NB4 (cell line): ENCODE measurements at regions not wholly inside any gene's neighbourhood (a gene's known extent, or its start where the extent isn't known, plus 50 kb on each side); places are given as distances from the start of the nearest gene placed in this dataset.

Experiments
- MYC ChIP-seq: IDR thresholded peaks from 2 replicates; pipeline ENCODE4 v1.6.1; 2011; ENCODE audit warnings: low read depth, low read length
- TF ChIP-seq, protein P1 (sequence below): IDR thresholded peaks from one replicate; pipeline ENCODE4 v1.5.1; 2012; ENCODE audit warnings: low read depth, low read length

DNA sequence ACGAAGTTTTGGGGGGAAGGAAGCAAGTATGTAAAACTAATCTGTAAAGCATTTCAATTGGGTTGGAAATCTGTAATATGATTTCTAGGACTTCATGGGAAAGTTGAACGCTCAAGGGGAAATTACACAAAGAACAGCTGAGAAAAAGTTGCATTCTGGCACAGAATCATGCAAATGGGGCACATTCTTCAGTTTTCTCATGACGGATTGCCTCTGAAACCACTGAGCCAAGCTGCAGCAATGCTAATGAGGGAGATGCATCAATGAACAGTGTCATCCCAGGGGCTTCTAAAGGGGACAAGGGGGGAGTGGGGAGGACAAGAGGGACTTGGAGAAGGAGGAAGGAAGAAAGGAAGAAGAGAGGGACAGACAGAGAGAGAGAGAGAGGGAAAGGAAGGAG lies 291.4 kb upstream of the ATP11B start:
- TF ChIP-seq, protein P1, sequence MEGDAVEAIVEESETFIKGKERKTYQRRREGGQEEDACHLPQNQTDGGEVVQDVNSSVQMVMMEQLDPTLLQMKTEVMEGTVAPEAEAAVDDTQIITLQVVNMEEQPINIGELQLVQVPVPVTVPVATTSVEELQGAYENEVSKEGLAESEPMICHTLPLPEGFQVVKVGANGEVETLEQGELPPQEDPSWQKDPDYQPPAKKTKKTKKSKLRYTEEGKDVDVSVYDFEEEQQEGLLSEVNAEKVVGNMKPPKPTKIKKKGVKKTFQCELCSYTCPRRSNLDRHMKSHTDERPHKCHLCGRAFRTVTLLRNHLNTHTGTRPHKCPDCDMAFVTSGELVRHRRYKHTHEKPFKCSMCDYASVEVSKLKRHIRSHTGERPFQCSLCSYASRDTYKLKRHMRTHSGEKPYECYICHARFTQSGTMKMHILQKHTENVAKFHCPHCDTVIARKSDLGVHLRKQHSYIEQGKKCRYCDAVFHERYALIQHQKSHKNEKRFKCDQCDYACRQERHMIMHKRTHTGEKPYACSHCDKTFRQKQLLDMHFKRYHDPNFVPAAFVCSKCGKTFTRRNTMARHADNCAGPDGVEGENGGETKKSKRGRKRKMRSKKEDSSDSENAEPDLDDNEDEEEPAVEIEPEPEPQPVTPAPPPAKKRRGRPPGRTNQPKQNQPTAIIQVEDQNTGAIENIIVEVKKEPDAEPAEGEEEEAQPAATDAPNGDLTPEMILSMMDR, result no peak
- TF ChIP-seq MYC, result no peak
